ENCODE measurements at regions not wholly inside any gene's neighbourhood (a gene's known extent, or its start where the extent isn't known, plus 50 kb on each side); places are given as distances from the start of the nearest gene placed in this dataset.

DNA sequence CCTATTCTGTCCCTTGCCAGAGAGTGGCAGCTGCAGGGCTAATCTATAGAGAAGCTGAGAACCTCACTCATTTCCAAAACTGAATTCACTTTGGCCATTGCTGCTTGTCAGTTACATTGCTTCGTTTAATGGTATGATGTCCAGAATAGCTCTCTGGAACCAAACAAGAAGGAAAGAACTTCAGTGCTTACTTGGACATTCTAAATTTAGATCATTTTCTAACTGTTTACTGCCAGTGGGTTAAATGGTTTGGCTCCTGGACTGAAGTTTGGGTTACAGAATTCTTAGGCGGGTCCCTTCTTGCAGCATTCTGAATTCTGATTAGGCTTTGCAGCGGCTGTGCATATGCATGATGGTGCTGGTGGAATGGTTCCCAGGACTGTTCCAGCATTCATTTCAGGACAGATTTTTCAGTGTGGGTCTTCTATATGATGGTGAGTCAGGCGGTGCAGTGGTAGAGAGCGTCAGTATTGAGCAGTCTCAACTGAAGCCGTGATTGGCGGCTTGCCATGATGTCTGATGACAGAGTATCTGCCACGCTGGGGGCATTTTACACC lies 148.7 kb downstream of the DYRK2 start:
- no peak for DNase-seq (ENCODE audit: low spot score)

DNA sequence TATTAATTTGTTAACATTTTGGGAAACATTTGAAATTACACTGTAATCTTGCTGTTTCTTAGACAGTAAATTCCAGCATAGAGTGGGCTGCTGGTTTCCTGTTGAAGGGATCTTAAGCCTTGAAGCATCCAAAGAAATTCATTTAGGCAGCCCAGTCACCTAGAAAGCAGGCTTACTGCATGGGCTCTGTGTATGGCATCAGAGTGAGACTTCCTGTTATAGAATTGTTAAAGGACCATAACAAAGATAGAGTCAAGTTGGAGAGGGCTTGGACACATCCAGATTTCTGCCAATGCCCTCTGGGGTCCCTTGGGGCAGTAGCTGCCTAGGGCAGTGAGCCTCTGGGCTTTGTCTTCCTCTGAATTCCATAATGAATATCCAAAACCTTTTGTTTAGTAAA lies 149.2 kb downstream of the DYRK2 start:
- no peak for DNase-seq (ENCODE audit: low spot score)

DNA sequence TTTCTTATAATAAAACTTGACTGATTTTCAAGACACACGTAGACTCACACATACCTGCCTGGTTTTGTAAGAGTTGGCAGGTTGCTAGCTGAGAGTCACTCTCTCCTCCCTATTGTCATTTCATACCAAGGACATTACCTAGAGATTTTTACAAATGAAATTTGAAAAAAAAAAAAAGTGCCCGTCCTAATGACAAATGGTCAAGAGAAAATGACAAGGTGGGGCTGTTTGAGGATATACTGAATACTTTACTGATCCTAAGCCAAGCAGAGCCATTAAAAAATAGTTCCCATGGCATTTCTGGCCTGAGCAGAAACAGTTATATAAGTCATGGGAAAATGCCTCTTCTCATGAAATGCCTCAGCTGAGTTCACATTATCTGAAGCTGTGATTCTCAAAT lies 150.2 kb downstream of the DYRK2 start:
- no peak for DNase-seq (ENCODE audit: low spot score)

DNA sequence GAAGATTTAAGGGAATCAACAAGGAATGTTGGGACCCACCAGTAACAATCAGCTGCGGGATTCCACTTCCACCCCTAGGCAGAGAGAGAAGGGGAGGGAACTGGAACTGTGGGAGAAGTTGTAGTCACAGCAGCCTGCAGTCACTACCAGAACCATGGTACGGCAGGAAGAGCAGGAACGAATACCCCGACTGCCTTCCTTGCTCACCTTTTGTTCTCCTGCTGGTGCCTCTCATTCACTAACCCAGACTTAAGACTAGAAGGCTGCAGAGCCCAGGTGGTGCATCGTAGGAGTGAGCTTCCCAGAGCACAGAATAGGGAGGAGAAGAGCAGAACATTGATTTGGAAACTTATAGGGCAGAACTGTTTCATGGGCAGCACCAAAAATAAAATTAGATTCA lies 154.2 kb downstream of the DYRK2 start:
- no peak for DNase-seq (ENCODE audit: low spot score)

DNA sequence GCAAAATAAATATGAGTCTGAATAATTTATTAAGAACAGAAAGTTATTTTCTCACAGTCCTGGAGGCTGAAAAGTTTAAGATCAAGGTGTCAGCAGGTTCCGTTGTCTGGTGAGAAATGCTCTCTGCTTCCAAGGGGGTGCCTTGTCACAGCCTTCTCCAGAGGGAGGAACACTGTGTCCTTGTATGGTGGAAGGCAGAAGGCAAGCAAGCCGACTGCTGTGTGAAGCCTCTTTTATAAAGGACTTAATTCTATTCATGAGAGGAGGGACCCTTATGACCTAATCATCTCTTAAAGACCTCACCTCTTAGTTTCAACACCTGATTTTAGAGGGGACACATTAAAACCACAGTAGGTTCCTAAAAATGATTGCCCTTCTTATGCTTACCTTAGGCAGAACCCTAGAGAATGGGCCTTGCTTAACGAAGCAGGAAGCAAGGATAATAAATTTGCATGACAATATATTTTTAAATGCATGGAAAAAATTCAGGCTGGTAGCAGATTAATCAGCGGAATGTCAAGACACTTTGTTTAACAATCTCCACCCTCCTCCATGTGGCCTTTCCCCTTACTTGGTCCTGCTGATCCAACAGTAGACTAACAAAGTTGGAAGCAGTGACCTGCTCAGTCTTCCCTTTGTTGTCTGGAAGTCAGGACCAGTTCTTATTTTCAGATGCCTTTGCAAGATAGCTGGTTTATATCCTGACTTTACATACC lies 154.9 kb downstream of the DYRK2 start:
- no peak for DNase-seq (ENCODE audit: low spot score)

DNA sequence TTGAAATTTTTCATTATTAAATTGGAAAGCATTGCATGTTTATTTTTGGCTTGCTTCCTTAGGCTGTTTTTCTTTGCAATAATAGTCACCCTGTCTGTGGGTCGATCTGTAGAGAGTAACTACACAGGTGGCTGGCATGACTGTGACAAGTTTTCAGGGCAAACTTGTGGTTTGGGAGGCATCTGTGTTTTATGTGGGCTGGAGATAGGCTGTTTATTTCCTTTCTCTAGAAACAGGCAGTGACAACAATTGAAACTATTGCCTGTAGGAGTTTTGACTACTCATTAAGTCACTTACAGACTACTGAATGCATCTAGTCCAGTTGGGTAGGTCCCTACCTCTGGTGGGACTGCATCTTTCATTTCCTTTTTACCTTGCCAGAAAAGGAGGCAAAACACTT lies 155.6 kb downstream of the DYRK2 start:
- DNase-seq (ENCODE audit: low spot score), result no peak

DNA sequence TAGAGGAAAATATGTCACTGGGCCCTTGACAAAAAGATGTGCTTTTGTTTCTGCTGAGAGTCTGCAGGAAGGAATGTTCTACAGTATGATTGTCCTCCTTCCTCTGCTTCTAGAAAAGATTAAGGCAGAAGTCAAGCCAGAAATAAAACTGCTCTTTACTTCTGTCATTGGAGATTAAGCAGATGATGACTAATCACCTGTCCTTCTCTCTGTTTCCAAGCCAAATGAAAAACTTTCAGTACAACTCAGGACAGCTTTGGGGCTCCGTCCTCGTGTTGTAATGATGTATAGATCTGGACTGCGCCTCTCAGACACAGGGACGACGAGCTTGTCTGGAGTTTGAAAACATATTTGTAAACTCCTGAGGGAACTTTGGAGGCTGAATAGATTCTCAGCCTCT lies 159.3 kb downstream of the DYRK2 start:
- DNase-seq (ENCODE audit: low spot score), result no peak

DNA sequence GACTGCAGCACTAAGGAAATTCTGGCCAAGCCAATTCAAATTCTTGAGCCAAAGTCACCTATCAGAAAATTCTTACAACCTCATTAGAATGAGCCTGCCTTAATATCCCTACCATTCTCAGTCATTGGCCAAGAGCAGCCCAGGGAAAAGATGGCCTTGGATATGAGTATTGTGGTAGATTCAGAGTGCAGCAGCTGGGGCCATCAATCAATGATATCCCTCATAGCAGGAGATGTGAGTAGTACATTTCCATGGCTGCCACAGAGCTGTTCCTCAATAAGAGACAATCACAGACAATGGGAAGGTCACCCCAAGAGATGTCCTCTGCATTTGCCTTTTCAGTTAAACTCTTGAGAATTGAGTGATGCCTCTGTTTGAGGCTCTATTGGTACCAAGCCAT lies 161.6 kb downstream of the DYRK2 start:
- no peak for DNase-seq (ENCODE audit: low spot score)

DNA sequence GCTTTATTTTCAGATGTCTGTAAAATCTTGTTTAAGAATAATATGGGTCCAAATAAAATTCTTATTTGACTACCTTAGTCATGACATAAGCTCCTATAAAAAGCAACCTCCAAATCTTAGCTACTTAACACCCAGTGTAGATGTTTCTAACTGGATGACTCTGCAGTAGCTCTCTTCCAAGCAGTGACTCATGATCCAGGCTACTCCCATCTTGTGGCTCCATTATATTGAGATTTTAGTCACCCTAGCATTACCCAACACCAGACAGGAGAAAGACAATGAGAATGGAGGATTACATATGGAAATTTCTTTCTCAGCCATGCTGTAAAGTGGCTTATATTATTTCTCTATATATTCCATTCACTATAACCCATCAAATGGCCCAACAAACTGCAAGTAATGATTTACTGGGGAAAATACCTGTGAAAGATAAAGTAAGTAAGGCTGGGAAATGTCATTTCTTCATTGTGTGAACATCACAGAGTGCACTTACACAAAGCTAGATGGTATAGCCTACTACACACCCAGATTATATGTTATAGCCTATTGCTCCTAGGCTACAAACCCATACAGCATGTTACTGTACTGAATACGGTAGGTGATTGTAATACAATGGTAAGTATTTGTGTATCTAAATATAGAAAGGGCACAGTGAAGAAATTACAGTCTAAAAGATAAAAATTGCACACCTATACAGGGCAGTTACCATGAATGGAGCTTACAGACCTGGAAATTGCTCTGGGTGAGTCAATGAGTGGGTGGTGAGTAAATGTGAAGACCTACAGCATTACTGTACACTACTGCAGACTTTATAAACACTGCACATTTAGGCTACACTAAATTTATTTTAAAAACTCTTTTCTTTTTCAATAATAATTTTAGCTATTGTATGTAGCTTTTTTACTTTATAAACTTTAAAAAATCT lies 163.2 kb downstream of the DYRK2 start:
- no peak for DNase-seq (ENCODE audit: low spot score)

DNA sequence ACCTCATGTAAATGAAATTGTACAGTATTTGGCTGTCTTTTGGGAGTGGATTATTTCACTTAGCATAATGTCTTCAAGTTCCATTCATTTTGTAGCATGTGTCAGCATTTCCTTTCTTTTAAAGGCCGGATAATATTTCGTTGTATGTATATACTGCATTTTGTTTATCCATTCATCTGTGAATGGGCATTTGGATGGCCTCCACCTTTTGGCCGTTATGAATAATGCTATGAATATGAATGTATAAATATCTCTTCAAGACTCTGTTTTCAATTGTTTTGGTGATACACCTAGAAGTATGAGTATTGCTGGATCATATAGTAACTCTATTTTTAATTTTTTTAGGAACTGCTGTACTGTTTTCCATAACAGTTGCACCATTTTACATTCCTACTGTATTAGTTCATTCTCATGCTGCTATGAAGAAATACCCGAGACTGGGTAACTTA lies 164.9 kb downstream of the DYRK2 start:
- no peak for DNase-seq (ENCODE audit: low spot score)

DNA sequence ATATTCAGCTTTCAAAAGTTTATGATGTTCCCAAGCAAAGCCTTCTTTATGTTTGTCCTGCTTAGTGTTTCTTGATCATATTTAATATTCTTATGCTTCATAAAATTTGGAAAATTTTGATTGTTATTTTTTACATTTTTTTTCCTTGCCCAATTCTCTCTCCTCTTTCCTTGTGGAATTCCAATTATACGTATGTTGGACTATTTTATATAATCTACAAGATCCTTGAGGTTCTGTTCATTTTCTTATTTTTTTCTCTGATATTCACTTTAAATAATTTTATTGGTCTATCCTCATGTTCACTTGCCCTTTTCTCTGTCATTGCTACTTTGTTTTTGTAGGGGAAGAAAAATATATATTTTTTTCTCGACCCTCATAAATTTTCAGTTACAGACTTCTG lies 167.7 kb downstream of the DYRK2 start:
- DNase-seq (ENCODE audit: low spot score), result no peak

DNA sequence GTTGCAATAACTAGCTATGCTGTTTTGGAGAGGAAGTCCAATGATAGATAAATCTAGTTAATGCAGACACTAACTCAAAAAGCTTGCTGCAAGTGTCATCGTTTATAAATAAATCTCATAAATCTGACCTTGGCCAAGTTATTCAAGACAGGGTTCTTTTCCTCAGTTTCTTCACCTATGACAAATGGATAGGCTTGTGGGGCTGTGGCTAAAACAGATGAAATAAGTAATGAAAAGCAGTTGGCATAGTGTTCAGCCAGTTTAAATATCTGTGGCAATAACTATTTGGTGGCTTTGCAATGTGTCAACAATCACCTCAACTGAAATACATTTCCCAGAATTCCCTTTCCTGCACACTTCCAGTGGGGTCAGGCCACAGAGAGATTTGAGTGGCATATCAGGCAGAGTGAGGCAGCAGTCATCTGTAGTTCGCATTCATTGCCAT lies 169.9 kb downstream of the DYRK2 start:
- no peak for DNase-seq (ENCODE audit: low spot score)

DNA sequence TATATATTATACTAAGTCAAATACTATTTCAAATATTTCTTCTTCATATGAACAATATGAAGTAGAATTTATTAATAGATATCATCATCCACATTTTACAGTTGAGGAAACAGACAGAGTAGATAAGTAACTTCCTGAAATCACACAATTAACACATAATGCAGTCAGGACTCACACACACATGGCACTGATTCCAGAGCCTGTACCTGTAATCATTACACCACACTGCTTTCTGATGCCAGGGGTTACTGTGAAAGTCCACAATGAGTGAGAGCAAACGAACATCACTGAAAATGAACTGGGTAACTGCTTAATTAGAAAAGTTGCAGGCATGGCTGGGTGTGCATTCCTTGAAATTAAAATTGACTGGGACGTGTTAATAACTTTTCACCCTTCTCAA lies 169.3 kb upstream of the IFNG-AS1 start:
- no peak for DNase-seq (ENCODE audit: low spot score)

DNA sequence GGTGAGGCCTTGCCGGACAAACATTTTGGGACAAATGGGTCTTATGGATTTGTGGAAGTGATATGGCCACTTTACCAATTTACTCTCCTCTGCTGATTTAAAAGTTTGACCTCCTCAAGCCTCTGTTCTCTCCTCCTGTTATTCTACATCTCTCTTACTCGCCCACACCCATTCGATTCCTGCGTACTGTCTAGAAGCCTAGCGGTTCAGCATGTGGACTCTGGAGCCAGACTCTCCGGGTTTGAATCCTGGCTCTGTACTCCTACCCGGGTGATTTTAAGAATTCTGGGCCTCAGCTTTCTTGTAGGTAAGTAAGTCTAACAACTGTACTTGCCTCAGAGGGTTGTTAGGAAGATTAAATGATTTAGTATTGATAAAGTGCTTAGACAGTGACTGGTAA lies 168.6 kb upstream of the IFNG-AS1 start:
- DNase-seq (ENCODE audit: low spot score), result no peak

DNA sequence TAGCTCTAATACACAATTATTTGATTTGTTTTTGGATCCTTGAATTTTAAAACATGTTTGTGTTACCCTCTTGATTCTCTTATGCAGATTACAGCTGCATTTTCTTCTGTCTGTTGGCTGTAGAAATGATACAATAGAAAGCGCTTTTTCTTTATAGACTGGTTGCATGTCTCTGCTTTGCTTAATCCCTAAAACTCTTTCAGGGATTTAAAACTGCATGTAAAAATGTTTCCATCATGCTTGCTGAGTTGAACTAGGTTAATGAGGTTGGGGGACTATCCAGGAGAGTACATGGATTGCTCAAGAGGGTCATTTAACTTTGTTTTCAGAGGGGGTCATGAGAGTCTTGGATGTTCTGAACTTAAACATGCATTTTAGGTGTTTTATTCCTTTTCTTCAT lies 166.4 kb upstream of the IFNG-AS1 start:
- DNase-seq (ENCODE audit: low spot score), result no peak

DNA sequence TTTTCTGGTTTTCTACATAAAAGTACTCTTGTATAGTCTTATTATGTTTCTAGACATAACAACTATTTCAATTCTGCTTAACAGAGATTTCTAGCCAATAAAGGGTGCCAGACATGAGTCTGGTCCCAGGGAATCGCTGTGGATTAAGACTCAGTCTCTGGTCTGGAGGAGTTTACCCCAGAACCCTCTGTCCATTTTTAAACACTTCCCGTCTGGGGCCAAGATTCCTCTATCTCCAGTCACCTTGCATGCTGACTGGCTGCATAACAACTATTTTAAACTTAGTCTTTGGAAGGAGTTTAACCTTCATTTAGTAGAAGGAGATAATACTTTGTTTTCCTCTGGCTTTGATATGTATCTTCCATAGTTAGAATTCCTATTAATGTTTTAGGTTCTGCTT lies 163.1 kb upstream of the IFNG-AS1 start:
- no peak for DNase-seq (ENCODE audit: low spot score)

DNA sequence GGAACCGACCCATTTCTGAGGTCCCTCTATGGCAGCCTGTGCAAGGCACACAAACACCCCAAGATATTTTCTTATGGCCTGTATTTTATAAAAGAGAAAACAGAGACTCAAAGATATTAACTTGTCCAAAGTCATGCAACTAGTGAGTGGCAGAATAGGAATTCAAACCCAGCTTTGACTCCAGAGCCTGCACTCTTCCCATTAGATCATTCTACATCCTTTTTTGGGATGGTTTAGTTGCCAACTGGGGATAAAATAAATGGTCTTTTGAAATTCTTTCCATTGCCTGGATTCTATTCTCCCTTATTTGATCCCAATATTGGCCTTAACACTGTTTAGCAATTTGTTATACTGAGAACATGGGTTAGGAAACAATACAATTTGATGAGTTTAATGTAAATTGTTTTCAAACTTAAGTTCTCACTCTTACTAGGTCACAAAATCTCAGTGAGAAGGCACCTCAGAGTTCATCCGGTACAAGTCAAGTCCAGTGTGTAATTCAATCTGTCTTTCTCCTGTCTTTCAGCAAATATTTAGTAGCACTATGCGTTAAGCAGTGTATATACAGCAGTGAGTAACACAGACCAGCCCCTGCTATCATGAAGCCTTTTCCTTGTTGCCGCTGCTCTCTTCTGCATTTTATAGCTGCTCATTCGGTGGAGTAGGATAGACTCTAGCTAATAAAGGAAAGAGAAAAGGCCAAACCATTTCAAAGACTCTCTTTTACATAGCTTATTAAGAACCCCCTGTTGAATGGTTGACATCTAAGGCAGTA lies 162.1 kb upstream of the IFNG-AS1 start:
- DNase-seq (ENCODE audit: low spot score), result no peak

DNA sequence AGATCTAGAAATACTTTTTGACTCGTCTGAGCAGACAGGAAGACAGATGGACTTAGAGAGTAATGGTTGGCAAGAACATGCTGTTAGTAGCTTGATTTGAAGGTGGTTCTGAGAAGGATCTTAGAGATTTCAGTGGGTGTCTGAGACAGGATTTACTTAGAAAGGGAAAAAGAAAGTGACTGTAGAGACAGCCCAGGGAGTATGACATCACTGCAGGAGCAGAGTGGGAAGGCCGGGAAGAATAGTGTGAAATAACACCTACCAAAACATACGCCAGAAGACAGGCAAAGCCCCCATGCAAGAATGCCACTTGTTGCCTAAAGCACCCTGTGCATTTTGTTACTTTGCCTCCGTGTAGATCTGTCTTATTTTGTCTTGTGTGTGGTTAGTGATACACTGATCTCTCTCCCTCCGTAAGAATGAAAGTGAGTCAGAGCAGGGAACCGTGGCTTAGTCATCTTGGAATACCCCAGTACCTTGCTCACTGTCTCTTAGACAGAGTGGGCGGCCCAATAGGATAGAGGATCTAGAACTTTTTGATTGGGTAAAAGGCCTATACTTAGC lies 161.3 kb upstream of the IFNG-AS1 start:
- no peak for DNase-seq (ENCODE audit: low spot score)

DNA sequence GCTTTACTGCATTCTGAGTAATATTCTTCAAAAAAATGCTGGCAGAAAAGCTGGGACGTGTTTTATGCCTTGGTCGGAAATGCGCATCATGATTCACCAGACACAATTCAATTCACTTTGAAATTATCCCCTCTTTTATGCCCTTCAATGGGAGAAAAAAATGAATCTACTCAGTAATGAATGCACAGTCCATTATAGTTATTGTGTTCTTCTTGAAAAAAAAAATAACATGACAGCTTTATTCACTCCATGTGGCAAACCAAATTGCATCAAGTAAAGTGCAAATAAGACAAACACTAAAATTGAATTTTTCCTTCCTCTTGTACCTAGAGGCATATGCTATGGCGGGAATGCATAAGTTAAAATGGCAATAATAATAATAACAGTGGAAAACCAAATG lies 159.4 kb upstream of the IFNG-AS1 start:
- DNase-seq (ENCODE audit: low spot score), result no peak

DNA sequence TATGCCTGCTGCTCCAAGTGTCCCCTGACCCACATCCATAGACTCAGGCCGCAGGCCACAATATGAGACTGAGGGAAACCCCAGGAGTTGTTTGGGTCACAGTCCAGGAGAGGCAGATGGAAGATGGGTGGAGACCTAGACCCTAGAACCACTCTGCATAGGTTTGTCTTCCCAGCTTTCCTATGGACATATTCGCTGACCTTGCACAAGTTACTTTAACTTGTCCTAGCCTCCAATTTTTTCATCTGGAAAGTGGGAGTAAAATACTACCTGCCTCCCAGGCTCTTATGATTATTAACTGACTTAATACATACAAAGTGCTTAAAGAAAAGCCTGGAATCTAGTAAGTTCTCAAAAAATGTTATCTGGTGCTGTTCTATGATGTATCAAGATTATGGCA lies 157.1 kb upstream of the IFNG-AS1 start:
- DNase-seq (ENCODE audit: low spot score), result no peak

DNA sequence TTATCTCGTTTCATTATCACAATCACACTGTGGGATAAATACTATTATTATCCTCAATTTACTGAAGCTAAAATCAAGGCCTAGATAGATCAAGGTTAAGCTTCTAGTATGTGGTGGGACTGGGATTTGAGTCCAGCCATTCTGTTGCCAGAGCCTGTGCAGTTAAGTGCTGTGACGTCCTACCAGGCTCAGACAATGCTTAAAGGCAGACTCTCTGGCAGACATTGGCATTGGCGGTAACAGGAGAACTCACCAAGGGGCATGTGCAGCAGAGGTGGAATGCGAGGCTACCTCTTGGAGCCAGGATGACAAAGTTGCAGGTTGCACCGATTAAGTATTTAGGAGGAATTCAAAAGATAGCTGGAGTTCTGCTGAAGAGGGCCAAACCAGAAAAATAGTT lies 155.6 kb upstream of the IFNG-AS1 start:
- DNase-seq (ENCODE audit: low spot score), result no peak

DNA sequence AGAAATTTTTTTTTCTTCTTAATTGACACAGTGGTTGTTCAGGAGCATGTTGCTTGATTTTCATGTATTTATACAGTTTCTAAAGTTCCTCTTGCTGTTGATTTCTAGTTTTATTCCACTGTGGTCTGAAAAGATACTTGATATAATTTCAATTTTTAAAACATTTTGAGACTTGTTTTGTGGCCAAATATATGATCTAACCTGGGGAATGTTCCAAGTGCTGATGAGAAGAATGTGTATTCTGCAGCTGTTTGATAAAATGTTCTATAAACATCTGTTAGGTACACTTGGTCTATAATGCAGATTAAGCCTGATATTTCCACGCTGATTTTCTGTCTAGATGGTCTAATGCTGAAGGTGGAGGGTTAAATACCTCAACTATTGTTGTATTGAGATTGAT lies 151.4 kb upstream of the IFNG-AS1 start:
- no peak for DNase-seq (ENCODE audit: low spot score)

All from globus pallidus (tissue), 1 donor.